ENCODE measurements at regions not wholly inside any gene's neighbourhood (a gene's known extent, or its start where the extent isn't known, plus 50 kb on each side); places are given as distances from the start of the nearest gene placed in this dataset.

DNA sequence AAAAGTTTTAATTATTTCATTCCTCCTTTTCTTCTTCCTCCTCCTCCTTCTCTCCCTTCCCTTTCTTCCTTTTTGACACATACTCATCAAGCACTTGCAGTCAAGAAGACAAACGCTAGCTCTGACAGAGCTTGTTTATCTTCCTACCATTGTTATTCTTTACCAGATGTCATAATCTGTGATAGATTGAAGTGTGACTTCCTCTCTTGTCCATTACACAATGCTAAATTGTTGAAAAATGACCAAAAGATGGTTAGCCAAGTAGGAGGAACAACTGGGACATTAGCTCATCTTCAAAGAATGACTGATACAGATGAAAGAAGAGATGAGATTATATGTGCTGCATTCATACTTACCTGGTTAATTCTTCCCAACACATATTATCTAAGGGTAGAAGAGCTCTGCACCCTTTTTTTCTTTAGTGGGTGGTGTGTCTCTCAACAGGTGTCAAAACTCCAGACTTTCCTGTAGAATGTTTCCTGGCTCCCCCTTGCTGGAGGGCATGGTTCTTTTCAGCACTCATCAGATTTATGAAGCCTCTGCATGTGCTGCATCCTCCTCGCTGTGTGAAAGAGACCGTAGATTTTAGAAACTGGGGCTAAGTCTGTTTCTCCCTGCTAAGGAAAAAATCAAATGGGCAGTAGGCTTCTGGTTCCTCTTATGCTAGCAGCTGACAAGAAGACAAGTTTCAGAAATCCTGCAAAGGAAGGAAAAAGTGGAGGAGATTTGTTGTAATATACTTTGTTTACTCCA, 147.1 kb downstream of the TMX1 start:
- no peak for TF ChIP-seq POLR2A (IDR thresholded peaks at IDR 0.05)
- TF ChIP-seq, protein P1, sequence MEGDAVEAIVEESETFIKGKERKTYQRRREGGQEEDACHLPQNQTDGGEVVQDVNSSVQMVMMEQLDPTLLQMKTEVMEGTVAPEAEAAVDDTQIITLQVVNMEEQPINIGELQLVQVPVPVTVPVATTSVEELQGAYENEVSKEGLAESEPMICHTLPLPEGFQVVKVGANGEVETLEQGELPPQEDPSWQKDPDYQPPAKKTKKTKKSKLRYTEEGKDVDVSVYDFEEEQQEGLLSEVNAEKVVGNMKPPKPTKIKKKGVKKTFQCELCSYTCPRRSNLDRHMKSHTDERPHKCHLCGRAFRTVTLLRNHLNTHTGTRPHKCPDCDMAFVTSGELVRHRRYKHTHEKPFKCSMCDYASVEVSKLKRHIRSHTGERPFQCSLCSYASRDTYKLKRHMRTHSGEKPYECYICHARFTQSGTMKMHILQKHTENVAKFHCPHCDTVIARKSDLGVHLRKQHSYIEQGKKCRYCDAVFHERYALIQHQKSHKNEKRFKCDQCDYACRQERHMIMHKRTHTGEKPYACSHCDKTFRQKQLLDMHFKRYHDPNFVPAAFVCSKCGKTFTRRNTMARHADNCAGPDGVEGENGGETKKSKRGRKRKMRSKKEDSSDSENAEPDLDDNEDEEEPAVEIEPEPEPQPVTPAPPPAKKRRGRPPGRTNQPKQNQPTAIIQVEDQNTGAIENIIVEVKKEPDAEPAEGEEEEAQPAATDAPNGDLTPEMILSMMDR (IDR thresholded peaks at IDR 0.05 in 4 of 5, conservative IDR thresholded peaks at IDR 0.05 in 1 of 5): no peak

Measured in gastrocnemius medialis (tissue), 4 donors.